ENCODE measurements at regions not wholly inside any gene's neighbourhood (a gene's known extent, or its start where the extent isn't known, plus 50 kb on each side); places are given as distances from the start of the nearest gene placed in this dataset.

GRCh38 chr12:34275129-34275528 lies 252.8 kb downstream of the ALG10 start:
- Histone ChIP-seq H3K27ac (no peak overlapping the region), H3K4me3 (no peak overlapping the region), H3K36me3 (no peaks in the 10 kb centered on the region), H3K27me3 (peaks cover 0 to 8% (median 0%) of the 10 kb centered on the region in 9 donors), H3K4me1 (no peaks in the 10 kb centered on the region), H3K9me3 (no peaks in the 10 kb centered on the region)
- ATAC-seq (no peak), DNase-seq (no peak)
- no peak for TF ChIP-seq POLR2A (IDR thresholded peaks at IDR 0.05)
- TF ChIP-seq CTCF (IDR thresholded peaks at IDR 0.05): no peak
- WGBS, 4 donors: 86 to 90% (median 88%) methylated on average over 7 to 9 of the region's 9 CpGs
- intact Hi-C loops (cut with DNase I): no loop called here

GRCh38 chr12:34286483-34286882 lies 264.2 kb downstream of the ALG10 start:
- DNase-seq: peak in 1 of 5 donors; percentile 6
- WGBS, 4 donors: 43 to 56% (median 48%) methylated on average over 5 of the region's 5 CpGs
- TF ChIP-seq POLR2A (IDR thresholded peaks at IDR 0.05): no peak
- TF ChIP-seq CTCF (IDR thresholded peaks at IDR 0.05): no peak
- no peak for ATAC-seq
- H3K27ac ChIP-seq: no peak overlapping the region
- no peaks in the 10 kb centered on the region for H3K27me3 ChIP-seq
- H3K36me3 ChIP-seq: no peaks in the 10 kb centered on the region
- intact Hi-C loops (cut with DNase I): no loop called here
- H3K4me3 ChIP-seq: no peak overlapping the region
- no peaks in the 10 kb centered on the region for H3K4me1 ChIP-seq
- H3K9me3 ChIP-seq: peaks cover 0 to 59% (median 30%) of the 10 kb centered on the region in 12 donors

GRCh38 chr12:34286934-34287333 lies 264.6 kb downstream of the ALG10 start:
- H3K4me1 ChIP-seq: no peaks in the 10 kb centered on the region
- no peak for ATAC-seq
- no peak overlapping the region for H3K4me3 ChIP-seq
- H3K27ac ChIP-seq: no peak overlapping the region
- H3K9me3 ChIP-seq: peaks cover 0 to 59% (median 30%) of the 10 kb centered on the region in 12 donors
- TF ChIP-seq POLR2A (IDR thresholded peaks at IDR 0.05): no peak
- TF ChIP-seq CTCF (IDR thresholded peaks at IDR 0.05): no peak
- peak in 1 of 5 donors; percentile 1 for DNase-seq
- H3K36me3 ChIP-seq: no peaks in the 10 kb centered on the region
- WGBS, 4 donors: 69 to 76% (median 72%) methylated on average over 6 of the region's 6 CpGs
- intact Hi-C loops (cut with DNase I): no loop called here
- H3K27me3 ChIP-seq: no peaks in the 10 kb centered on the region

- WGBS, 4 donors: 52 to 59% (median 54%) methylated on average over 9 of the region's 9 CpGs
- TF ChIP-seq CTCF (IDR thresholded peaks at IDR 0.05) (no peak), POLR2A (IDR thresholded peaks at IDR 0.05) (no peak)
- ATAC-seq (no peak), DNase-seq (peak in 2 of 5 donors; percentile 1 to 2)
- Histone ChIP-seq H3K9me3 (peaks cover 0 to 56% (median 28%) of the 10 kb centered on the region in 12 donors), H3K27ac (no peak overlapping the region), H3K36me3 (no peaks in the 10 kb centered on the region), H3K4me3 (no peak overlapping the region), H3K4me1 (no peaks in the 10 kb centered on the region), H3K27me3 (no peaks in the 10 kb centered on the region)
- intact Hi-C loops (cut with DNase I): no loop called here
These were observed 265.1 kb downstream of the ALG10 start for GRCh38 chr12:34287437-34287836.
